ENCODE measurements at regions not wholly inside any gene's neighbourhood (a gene's known extent, or its start where the extent isn't known, plus 50 kb on each side); places are given as distances from the start of the nearest gene placed in this dataset.

- Mint-ChIP-seq H3K36me3 (ENCODE audit: low read depth) (no peaks in the 10 kb centered on the region), H3K27me3 (ENCODE audit: low read depth) (no peaks in the 10 kb centered on the region), H3K27ac (no peak overlapping the region), H3K9me3 (no peaks in the 10 kb centered on the region), H3K4me3 (ENCODE audit: low read depth) (no peak overlapping the region), H3K4me1 (ENCODE audit: low read depth) (no peaks in the 10 kb centered on the region)
- intact Hi-C loops (cut with micrococcal nuclease), result no loop called here
- no peak for DNase-seq (ENCODE audit: low spot score)
Measured at GRCh38 chr4:4601803-4602369, 60.0 kb upstream of the STX18 start.

GRCh38 chr4:4599481-4600275 lies 57.8 kb upstream of the STX18 start:
- Mint-ChIP-seq H3K4me3 (ENCODE audit: low read depth) (no peak overlapping the region), H3K4me1 (ENCODE audit: low read depth) (no peaks in the 10 kb centered on the region), H3K27ac (no peak overlapping the region), H3K36me3 (ENCODE audit: low read depth) (peaks cover 11% of the 10 kb centered on the region), H3K9me3 (peaks cover 21% of the 10 kb centered on the region), H3K27me3 (ENCODE audit: low read depth) (no peaks in the 10 kb centered on the region)
- intact Hi-C loops (cut with micrococcal nuclease), result no loop called here
- DNase-seq (ENCODE audit: low spot score), result no peak

GRCh38 chr4:4598851-4599411 lies 57.1 kb upstream of the STX18 start:
- intact Hi-C loops (cut with micrococcal nuclease), result no loop called here
- no peak for DNase-seq (ENCODE audit: low spot score)
- H3K4me3 Mint-ChIP-seq (ENCODE audit: low read depth), result no peak overlapping the region
- no peak overlapping the region for H3K27ac Mint-ChIP-seq
- H3K36me3 Mint-ChIP-seq (ENCODE audit: low read depth), result peaks cover 13% of the 10 kb centered on the region
- no peaks in the 10 kb centered on the region for H3K27me3 Mint-ChIP-seq (ENCODE audit: low read depth)
- no peaks in the 10 kb centered on the region for H3K4me1 Mint-ChIP-seq (ENCODE audit: low read depth)
- peaks cover 27% of the 10 kb centered on the region for H3K9me3 Mint-ChIP-seq

- no peak for DNase-seq (ENCODE audit: low spot score)
- intact Hi-C loops (cut with micrococcal nuclease), result no loop called here
- Mint-ChIP-seq H3K36me3 (ENCODE audit: low read depth) (peaks cover 13% of the 10 kb centered on the region), H3K4me3 (ENCODE audit: low read depth) (no peak overlapping the region), H3K4me1 (ENCODE audit: low read depth) (no peaks in the 10 kb centered on the region), H3K27ac (no peak overlapping the region), H3K27me3 (ENCODE audit: low read depth) (no peaks in the 10 kb centered on the region), H3K9me3 (peaks cover 37% of the 10 kb centered on the region)
Measured at GRCh38 chr4:4596720-4597119, 54.9 kb upstream of the STX18 start.

- H3K36me3 Mint-ChIP-seq (ENCODE audit: low read depth), result peaks cover 13% of the 10 kb centered on the region
Measured at GRCh38 chr4:4595252-4595651, 53.4 kb upstream of the STX18 start.

GRCh38 chr4:4594285-4594920 lies 52.6 kb upstream of the STX18 start:
- H3K36me3 Mint-ChIP-seq (ENCODE audit: low read depth), result peaks cover 13% of the 10 kb centered on the region

More at GRCh38 chr4:4595252-4595651, 53.4 kb upstream of the STX18 start:
- intact Hi-C loops (cut with micrococcal nuclease), result no loop called here
- Mint-ChIP-seq H3K27ac (no peak overlapping the region), H3K9me3 (peaks cover 37% of the 10 kb centered on the region), H3K27me3 (ENCODE audit: low read depth) (no peaks in the 10 kb centered on the region), H3K4me3 (ENCODE audit: low read depth) (no peak overlapping the region), H3K4me1 (ENCODE audit: low read depth) (no peaks in the 10 kb centered on the region)
- DNase-seq (ENCODE audit: low spot score), result no peak

GRCh38 chr4:4593596-4594284 lies 51.9 kb upstream of the STX18 start:
- Mint-ChIP-seq H3K36me3 (ENCODE audit: low read depth) (peaks cover 13% of the 10 kb centered on the region), H3K27me3 (ENCODE audit: low read depth) (no peaks in the 10 kb centered on the region), H3K27ac (no peak overlapping the region), H3K4me3 (ENCODE audit: low read depth) (no peak overlapping the region), H3K4me1 (ENCODE audit: low read depth) (no peaks in the 10 kb centered on the region), H3K9me3 (peaks cover 37% of the 10 kb centered on the region)
- DNase-seq (ENCODE audit: low spot score), result no peak
- intact Hi-C loops (cut with micrococcal nuclease), result no loop called here

More at GRCh38 chr4:4594285-4594920, 52.6 kb upstream of the STX18 start:
- no peaks in the 10 kb centered on the region for H3K4me1 Mint-ChIP-seq (ENCODE audit: low read depth)
- H3K9me3 Mint-ChIP-seq, result peaks cover 37% of the 10 kb centered on the region
- no peak overlapping the region for H3K4me3 Mint-ChIP-seq (ENCODE audit: low read depth)
- H3K27me3 Mint-ChIP-seq (ENCODE audit: low read depth), result no peaks in the 10 kb centered on the region
- H3K27ac Mint-ChIP-seq, result no peak overlapping the region
- intact Hi-C loops (cut with micrococcal nuclease), result no loop called here
- DNase-seq (ENCODE audit: low spot score), result no peak

GRCh38 chr4:4592414-4592813 lies 50.6 kb upstream of the STX18 start:
- H3K4me3 Mint-ChIP-seq (ENCODE audit: low read depth), result no peak overlapping the region
- DNase-seq (ENCODE audit: low spot score), result no peak
- H3K4me1 Mint-ChIP-seq (ENCODE audit: low read depth), result no peaks in the 10 kb centered on the region
- H3K27me3 Mint-ChIP-seq (ENCODE audit: low read depth), result no peaks in the 10 kb centered on the region
- H3K27ac Mint-ChIP-seq, result no peak overlapping the region
- H3K9me3 Mint-ChIP-seq, result peaks cover 37% of the 10 kb centered on the region
- peaks cover 13% of the 10 kb centered on the region for H3K36me3 Mint-ChIP-seq (ENCODE audit: low read depth)
- intact Hi-C loops (cut with micrococcal nuclease), result no loop called here
